Neural crest cell (in vitro differentiated cells): ENCODE measurements at regions not wholly inside any gene's neighbourhood (a gene's known extent, or its start where the extent isn't known, plus 50 kb on each side); places are given as distances from the start of the nearest gene placed in this dataset.

Experiments
- DNase-seq: peaks from one replicate; pipeline ENCODE4 v3.0.0; 2021; ENCODE audit warnings: low read depth, mixed read lengths, low spot score
- H3K27ac Mint-ChIP-seq: one replicate; pipeline ENCODE4 v1.8.0; 2021; ENCODE audit warnings: mild to moderate bottlenecking, mixed read lengths; ENCODE audit not compliant: unreplicated experiment
- H3K27me3 Mint-ChIP-seq: 2 replicates; pipeline ENCODE4 v1.8.0; 2021; ENCODE audit warnings: low read depth, mild to moderate bottlenecking, mixed read lengths
- H3K36me3 Mint-ChIP-seq: 2 replicates; pipeline ENCODE4 v1.8.0; 2021; ENCODE audit warnings: low read depth, mild to moderate bottlenecking, mixed read lengths
- H3K4me1 Mint-ChIP-seq: 2 replicates; pipeline ENCODE4 v1.8.0; 2021; ENCODE audit warnings: mixed read lengths
- H3K4me3 Mint-ChIP-seq: one replicate; pipeline ENCODE4 v1.8.0; 2021; ENCODE audit warnings: mild to moderate bottlenecking, mixed read lengths
- H3K9me3 Mint-ChIP-seq: 2 replicates; pipeline ENCODE4 v1.8.0; 2021; ENCODE audit warnings: mixed read lengths
- CTCF ChIP-seq: fragments of 200-600 bp; sonication (generic); conservative IDR thresholded peaks from 2 replicates; pipeline ENCODE4 v1.5.0; 2021; ENCODE audit warnings: antibody characterized with exemption, mild to moderate bottlenecking

DNA sequence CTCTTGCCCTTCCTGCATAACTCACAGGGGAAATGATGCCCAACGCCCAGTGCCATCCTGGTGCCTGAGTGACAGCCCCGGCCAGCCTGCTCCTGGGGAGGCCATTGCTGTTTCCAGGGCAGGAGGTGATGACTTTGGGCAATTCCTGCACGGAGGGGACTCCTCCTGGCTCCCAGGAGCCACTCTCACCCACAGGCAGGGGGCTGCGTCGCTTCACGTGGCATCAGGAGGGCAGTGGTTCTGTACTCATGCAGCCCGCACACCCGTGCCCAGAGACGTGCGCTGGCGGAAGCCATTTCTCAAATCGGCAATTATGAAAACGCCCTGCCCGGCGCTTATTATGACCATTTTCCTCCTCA, 272.3 kb downstream of the CTTN start:
- H3K27ac Mint-ChIP-seq, result no peak overlapping the region
- no peak for TF ChIP-seq CTCF
- no peaks in the 10 kb centered on the region for H3K36me3 Mint-ChIP-seq
- no peaks in the 10 kb centered on the region for H3K9me3 Mint-ChIP-seq
- DNase-seq, result no peak
- no peaks in the 10 kb centered on the region for H3K27me3 Mint-ChIP-seq
- peaks cover 5% of the 10 kb centered on the region for H3K4me1 Mint-ChIP-seq
- no peak overlapping the region for H3K4me3 Mint-ChIP-seq

- no peak for TF ChIP-seq CTCF
- no peak overlapping the region for H3K27ac Mint-ChIP-seq
- no peaks in the 10 kb centered on the region for H3K27me3 Mint-ChIP-seq
- H3K4me1 Mint-ChIP-seq, result peaks cover 5% of the 10 kb centered on the region
- no peak for DNase-seq
- H3K9me3 Mint-ChIP-seq, result no peaks in the 10 kb centered on the region
- H3K4me3 Mint-ChIP-seq, result no peak overlapping the region
- H3K36me3 Mint-ChIP-seq, result no peaks in the 10 kb centered on the region
Measured at GRCh38 chr11:70671083-70671482, 272.8 kb downstream of the CTTN start.

DNA sequence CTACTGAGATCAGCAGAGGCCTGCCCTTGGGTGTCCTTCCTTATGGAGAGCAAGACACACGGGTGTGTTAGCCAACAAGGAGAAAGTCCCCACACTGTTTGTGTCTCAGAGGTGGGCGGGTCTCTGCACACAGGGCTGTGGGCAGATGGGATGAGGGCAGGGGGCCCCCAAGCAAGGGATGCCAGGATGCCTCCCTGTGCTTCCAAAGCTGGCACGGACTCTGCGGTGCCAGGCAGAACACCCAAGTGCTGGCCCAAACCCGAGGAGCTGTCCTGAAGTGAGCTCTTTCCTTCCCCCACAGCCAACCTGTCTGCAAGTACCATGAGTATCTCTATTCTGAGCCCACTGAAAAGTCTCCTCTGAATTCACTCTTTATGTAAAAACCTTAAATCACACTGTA, 273.3 kb downstream of the CTTN start:
- Mint-ChIP-seq H3K9me3 (no peaks in the 10 kb centered on the region), H3K4me3 (no peak overlapping the region), H3K4me1 (peaks cover 5% of the 10 kb centered on the region), H3K27me3 (no peaks in the 10 kb centered on the region), H3K36me3 (no peaks in the 10 kb centered on the region), H3K27ac (no peak overlapping the region)
- no peak for TF ChIP-seq CTCF
- DNase-seq, result no peak

GRCh38 chr11:70672991-70673653, 274.8 kb downstream of the CTTN start:
- H3K4me3 Mint-ChIP-seq, result no peak overlapping the region
- H3K27me3 Mint-ChIP-seq, result no peaks in the 10 kb centered on the region
- no peak for TF ChIP-seq CTCF
- H3K9me3 Mint-ChIP-seq, result no peaks in the 10 kb centered on the region
- peaks cover 5% of the 10 kb centered on the region for H3K4me1 Mint-ChIP-seq
- peak overlapping the region; percentile 27 for H3K27ac Mint-ChIP-seq
- no peaks in the 10 kb centered on the region for H3K36me3 Mint-ChIP-seq
- DNase-seq, result no peak

GRCh38 chr11:70674605-70675004, 276.3 kb downstream of the CTTN start:
- TF ChIP-seq CTCF, result no peak
- Mint-ChIP-seq H3K4me3 (no peak overlapping the region), H3K27ac (no peak overlapping the region)

More at GRCh38 chr11:70674605-70675004, 276.3 kb downstream of the CTTN start:
- no peak for DNase-seq
- Mint-ChIP-seq H3K36me3 (no peaks in the 10 kb centered on the region), H3K4me1 (peaks cover 5% of the 10 kb centered on the region), H3K9me3 (no peaks in the 10 kb centered on the region), H3K27me3 (no peaks in the 10 kb centered on the region)
